ENCODE measurements at regions not wholly inside any gene's neighbourhood (a gene's known extent, or its start where the extent isn't known, plus 50 kb on each side); places are given as distances from the start of the nearest gene placed in this dataset.

DNA sequence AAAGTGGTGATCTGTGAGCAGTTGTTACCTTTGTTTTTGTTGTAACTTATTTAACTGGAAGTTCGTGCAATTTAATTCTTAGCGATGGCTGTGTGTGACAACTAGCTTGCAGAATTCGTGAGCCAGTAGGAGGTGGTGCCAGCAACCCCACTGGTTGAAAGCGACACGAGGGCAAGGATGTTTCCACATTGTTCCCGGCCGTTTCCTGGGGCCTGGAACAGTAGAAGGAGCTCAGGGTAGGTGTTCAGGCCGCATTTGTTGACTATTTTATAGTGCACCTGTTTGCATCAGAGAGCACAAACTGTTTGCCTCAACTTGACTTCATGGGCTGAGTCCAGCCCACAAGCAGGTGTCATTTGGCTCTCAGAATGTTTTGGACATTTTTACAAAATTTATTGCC, 112.1 kb upstream of the PTPN1 start (continued):
- TF ChIP-seq, protein P1, sequence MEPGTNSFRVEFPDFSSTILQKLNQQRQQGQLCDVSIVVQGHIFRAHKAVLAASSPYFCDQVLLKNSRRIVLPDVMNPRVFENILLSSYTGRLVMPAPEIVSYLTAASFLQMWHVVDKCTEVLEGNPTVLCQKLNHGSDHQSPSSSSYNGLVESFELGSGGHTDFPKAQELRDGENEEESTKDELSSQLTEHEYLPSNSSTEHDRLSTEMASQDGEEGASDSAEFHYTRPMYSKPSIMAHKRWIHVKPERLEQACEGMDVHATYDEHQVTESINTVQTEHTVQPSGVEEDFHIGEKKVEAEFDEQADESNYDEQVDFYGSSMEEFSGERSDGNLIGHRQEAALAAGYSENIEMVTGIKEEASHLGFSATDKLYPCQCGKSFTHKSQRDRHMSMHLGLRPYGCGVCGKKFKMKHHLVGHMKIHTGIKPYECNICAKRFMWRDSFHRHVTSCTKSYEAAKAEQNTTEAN (CRISPR knock-in tag; IDR thresholded peaks at IDR 0.05), result no peak
- TF ChIP-seq, protein P2, sequence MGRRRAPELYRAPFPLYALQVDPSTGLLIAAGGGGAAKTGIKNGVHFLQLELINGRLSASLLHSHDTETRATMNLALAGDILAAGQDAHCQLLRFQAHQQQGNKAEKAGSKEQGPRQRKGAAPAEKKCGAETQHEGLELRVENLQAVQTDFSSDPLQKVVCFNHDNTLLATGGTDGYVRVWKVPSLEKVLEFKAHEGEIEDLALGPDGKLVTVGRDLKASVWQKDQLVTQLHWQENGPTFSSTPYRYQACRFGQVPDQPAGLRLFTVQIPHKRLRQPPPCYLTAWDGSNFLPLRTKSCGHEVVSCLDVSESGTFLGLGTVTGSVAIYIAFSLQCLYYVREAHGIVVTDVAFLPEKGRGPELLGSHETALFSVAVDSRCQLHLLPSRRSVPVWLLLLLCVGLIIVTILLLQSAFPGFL (CRISPR knock-in tag; IDR thresholded peaks at IDR 0.05; ENCODE audit: borderline replicate concordance), result no peak

DNA sequence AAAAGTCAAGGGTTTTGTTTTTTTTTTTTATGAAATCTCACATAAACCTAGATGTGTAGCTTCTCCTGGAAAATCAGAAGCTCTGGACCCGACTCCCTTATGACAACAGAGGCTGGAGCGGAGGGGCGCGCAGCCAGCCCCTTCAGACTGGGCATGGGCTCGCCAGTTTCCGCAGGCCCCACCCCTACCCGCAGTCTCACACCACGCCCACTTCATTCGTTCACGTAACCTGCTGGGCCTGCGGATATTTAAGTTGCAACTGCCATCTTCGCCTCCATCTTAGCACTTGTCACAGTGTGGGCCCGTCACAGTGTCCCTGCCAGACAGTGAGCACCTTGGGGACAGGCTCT, 111.7 kb upstream of the PTPN1 start:
- no peak for DNase-seq (ENCODE audit: low spot score)
- Mint-ChIP-seq H3K4me3 (no peak overlapping the region), H3K27me3 (ENCODE audit: low read depth) (no peaks in the 10 kb centered on the region), H3K36me3 (no peaks in the 10 kb centered on the region), H3K27ac (no peak overlapping the region), H3K9me3 (no peaks in the 10 kb centered on the region), H3K4me1 (peaks cover 16% of the 10 kb centered on the region)
- TF ChIP-seq ZNF219 (CRISPR knock-in tag; IDR thresholded peaks at IDR 0.05; ENCODE audit: borderline replicate concordance) (no peak), NFE2L1 (CRISPR knock-in tag; IDR thresholded peaks at IDR 0.05) (no peak), MXD4 (CRISPR knock-in tag; IDR thresholded peaks at IDR 0.05; ENCODE audit: borderline replicate concordance) (no peak), ZNF423 (CRISPR knock-in tag; IDR thresholded peaks at IDR 0.05) (no peak), RELA (CRISPR knock-in tag; IDR thresholded peaks at IDR 0.05; ENCODE audit: borderline replicate concordance) (no peak), RORB (CRISPR knock-in tag; IDR thresholded peaks at IDR 0.05) (no peak), SOX15 (CRISPR knock-in tag; IDR thresholded peaks at IDR 0.05) (no peak), ZBTB21 (CRISPR knock-in tag; IDR thresholded peaks at IDR 0.05; ENCODE audit: borderline replicate concordance) (no peak), CREM (CRISPR knock-in tag; IDR thresholded peaks at IDR 0.05) (no peak)
- TF ChIP-seq, protein P3, sequence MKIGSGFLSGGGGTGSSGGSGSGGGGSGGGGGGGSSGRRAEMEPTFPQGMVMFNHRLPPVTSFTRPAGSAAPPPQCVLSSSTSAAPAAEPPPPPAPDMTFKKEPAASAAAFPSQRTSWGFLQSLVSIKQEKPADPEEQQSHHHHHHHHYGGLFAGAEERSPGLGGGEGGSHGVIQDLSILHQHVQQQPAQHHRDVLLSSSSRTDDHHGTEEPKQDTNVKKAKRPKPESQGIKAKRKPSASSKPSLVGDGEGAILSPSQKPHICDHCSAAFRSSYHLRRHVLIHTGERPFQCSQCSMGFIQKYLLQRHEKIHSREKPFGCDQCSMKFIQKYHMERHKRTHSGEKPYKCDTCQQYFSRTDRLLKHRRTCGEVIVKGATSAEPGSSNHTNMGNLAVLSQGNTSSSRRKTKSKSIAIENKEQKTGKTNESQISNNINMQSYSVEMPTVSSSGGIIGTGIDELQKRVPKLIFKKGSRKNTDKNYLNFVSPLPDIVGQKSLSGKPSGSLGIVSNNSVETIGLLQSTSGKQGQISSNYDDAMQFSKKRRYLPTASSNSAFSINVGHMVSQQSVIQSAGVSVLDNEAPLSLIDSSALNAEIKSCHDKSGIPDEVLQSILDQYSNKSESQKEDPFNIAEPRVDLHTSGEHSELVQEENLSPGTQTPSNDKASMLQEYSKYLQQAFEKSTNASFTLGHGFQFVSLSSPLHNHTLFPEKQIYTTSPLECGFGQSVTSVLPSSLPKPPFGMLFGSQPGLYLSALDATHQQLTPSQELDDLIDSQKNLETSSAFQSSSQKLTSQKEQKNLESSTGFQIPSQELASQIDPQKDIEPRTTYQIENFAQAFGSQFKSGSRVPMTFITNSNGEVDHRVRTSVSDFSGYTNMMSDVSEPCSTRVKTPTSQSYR (CRISPR knock-in tag; IDR thresholded peaks at IDR 0.05), result no peak
- TF ChIP-seq, protein P4, sequence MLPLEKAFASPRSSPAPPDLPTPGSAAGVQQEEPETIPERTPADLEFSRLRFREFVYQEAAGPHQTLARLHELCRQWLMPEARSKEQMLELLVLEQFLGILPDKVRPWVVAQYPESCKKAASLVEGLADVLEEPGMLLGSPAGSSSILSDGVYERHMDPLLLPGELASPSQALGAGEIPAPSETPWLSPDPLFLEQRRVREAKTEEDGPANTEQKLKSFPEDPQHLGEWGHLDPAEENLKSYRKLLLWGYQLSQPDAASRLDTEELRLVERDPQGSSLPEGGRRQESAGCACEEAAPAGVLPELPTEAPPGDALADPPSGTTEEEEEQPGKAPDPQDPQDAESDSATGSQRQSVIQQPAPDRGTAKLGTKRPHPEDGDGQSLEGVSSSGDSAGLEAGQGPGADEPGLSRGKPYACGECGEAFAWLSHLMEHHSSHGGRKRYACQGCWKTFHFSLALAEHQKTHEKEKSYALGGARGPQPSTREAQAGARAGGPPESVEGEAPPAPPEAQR (CRISPR knock-in tag; IDR thresholded peaks at IDR 0.05), result no peak
- TF ChIP-seq, protein P5, sequence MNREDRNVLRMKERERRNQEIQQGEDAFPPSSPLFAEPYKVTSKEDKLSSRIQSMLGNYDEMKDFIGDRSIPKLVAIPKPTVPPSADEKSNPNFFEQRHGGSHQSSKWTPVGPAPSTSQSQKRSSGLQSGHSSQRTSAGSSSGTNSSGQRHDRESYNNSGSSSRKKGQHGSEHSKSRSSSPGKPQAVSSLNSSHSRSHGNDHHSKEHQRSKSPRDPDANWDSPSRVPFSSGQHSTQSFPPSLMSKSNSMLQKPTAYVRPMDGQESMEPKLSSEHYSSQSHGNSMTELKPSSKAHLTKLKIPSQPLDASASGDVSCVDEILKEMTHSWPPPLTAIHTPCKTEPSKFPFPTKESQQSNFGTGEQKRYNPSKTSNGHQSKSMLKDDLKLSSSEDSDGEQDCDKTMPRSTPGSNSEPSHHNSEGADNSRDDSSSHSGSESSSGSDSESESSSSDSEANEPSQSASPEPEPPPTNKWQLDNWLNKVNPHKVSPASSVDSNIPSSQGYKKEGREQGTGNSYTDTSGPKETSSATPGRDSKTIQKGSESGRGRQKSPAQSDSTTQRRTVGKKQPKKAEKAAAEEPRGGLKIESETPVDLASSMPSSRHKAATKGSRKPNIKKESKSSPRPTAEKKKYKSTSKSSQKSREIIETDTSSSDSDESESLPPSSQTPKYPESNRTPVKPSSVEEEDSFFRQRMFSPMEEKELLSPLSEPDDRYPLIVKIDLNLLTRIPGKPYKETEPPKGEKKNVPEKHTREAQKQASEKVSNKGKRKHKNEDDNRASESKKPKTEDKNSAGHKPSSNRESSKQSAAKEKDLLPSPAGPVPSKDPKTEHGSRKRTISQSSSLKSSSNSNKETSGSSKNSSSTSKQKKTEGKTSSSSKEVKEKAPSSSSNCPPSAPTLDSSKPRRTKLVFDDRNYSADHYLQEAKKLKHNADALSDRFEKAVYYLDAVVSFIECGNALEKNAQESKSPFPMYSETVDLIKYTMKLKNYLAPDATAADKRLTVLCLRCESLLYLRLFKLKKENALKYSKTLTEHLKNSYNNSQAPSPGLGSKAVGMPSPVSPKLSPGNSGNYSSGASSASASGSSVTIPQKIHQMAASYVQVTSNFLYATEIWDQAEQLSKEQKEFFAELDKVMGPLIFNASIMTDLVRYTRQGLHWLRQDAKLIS (CRISPR knock-in tag; IDR thresholded peaks at IDR 0.05; ENCODE audit: borderline replicate concordance), result no peak
- TF ChIP-seq, protein P6, sequence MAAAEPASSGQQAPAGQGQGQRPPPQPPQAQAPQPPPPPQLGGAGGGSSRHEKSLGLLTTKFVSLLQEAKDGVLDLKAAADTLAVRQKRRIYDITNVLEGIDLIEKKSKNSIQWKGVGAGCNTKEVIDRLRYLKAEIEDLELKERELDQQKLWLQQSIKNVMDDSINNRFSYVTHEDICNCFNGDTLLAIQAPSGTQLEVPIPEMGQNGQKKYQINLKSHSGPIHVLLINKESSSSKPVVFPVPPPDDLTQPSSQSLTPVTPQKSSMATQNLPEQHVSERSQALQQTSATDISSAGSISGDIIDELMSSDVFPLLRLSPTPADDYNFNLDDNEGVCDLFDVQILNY (CRISPR knock-in tag; IDR thresholded peaks at IDR 0.05), result no peak
- TF ChIP-seq, protein P7, sequence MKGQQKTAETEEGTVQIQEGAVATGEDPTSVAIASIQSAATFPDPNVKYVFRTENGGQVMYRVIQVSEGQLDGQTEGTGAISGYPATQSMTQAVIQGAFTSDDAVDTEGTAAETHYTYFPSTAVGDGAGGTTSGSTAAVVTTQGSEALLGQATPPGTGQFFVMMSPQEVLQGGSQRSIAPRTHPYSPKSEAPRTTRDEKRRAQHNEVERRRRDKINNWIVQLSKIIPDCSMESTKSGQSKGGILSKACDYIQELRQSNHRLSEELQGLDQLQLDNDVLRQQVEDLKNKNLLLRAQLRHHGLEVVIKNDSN (CRISPR knock-in tag; IDR thresholded peaks at IDR 0.05), result no peak
- TF ChIP-seq, protein P8, sequence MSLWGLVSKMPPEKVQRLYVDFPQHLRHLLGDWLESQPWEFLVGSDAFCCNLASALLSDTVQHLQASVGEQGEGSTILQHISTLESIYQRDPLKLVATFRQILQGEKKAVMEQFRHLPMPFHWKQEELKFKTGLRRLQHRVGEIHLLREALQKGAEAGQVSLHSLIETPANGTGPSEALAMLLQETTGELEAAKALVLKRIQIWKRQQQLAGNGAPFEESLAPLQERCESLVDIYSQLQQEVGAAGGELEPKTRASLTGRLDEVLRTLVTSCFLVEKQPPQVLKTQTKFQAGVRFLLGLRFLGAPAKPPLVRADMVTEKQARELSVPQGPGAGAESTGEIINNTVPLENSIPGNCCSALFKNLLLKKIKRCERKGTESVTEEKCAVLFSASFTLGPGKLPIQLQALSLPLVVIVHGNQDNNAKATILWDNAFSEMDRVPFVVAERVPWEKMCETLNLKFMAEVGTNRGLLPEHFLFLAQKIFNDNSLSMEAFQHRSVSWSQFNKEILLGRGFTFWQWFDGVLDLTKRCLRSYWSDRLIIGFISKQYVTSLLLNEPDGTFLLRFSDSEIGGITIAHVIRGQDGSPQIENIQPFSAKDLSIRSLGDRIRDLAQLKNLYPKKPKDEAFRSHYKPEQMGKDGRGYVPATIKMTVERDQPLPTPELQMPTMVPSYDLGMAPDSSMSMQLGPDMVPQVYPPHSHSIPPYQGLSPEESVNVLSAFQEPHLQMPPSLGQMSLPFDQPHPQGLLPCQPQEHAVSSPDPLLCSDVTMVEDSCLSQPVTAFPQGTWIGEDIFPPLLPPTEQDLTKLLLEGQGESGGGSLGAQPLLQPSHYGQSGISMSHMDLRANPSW (CRISPR knock-in tag; conservative IDR thresholded peaks at IDR 0.05; ENCODE audit: low read depth), result no peak
- TF ChIP-seq, protein P9, sequence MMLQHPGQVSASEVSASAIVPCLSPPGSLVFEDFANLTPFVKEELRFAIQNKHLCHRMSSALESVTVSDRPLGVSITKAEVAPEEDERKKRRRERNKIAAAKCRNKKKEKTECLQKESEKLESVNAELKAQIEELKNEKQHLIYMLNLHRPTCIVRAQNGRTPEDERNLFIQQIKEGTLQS (CRISPR knock-in tag; conservative IDR thresholded peaks at IDR 0.05), result no peak
- peak; percentile 51; the same call in 1 of the 2 replicates for ATAC-seq
- POLR2A ChIA-PET, result interaction anchor here (0.6 kb wide), 1 partner anchor 524 kb away, joined by 8 read pairs; no protein-coding TSS in a partner anchor
- CTCF ChIA-PET, result interaction anchor here (0.6 kb wide), 1 partner anchor 64 kb away, joined by 3 read pairs; no protein-coding TSS in a partner anchor

All from WTC11 (cell line).